WTC11 (cell line): ENCODE measurements at regions not wholly inside any gene's neighbourhood (a gene's known extent, or its start where the extent isn't known, plus 50 kb on each side); places are given as distances from the start of the nearest gene placed in this dataset.

Experiments
- ATAC-seq: fragments of 200-7000 bp; cut with Tn5 transposase; 2 replicates; pipeline ENCODE4 v1.10.0; 2021; ENCODE audit warnings: mild to moderate bottlenecking, moderate library complexity
- CTCF ChIA-PET: fragments of 300-600 bp; sonication (Branson Sonifier 250); formaldehyde crosslinking; loops from one replicate; lab custom pipeline; 2021; ENCODE audit warnings: antibody characterized with exemption; lab: Charles Lee
- POLR2A ChIA-PET: fragments of 350-600 bp; sonication (Branson Sonifier 250); formaldehyde crosslinking; loops from one replicate; lab custom pipeline; 2021; ENCODE audit warnings: antibody characterized with exemption; lab: Charles Lee
- DNase-seq: peaks from one replicate; pipeline ENCODE4 v3.0.0; 2021; ENCODE audit warnings: low spot score
- H3K27ac Mint-ChIP-seq: 2 replicates; pipeline ENCODE4 v1.8.0; 2021; ENCODE audit warnings: mixed read lengths
- H3K27me3 Mint-ChIP-seq: 2 replicates; pipeline ENCODE4 v1.8.0; 2021; ENCODE audit warnings: low read depth, mild to moderate bottlenecking, moderate library complexity, mixed read lengths
- H3K36me3 Mint-ChIP-seq: 2 replicates; pipeline ENCODE4 v1.8.0; 2021; ENCODE audit warnings: mixed read lengths
- H3K4me1 Mint-ChIP-seq: 2 replicates; pipeline ENCODE4 v1.8.0; 2022; ENCODE audit warnings: mixed read lengths
- H3K4me3 Mint-ChIP-seq: 2 replicates; pipeline ENCODE4 v1.8.0; 2021; ENCODE audit warnings: mild to moderate bottlenecking, moderate library complexity, mixed read lengths
- H3K9me3 Mint-ChIP-seq: 2 replicates; pipeline ENCODE4 v1.8.0; 2021; ENCODE audit warnings: mixed read lengths
- CBFB ChIP-seq: sonication (generic); formaldehyde crosslinking; IDR thresholded peaks from 2 replicates; pipeline ENCODE4 v1.8.1; 2022; ENCODE audit warnings: mild to moderate bottlenecking, low read depth, missing genetic modification reagents
- CREB1 ChIP-seq: sonication (generic); formaldehyde crosslinking; IDR thresholded peaks from 2 replicates; pipeline ENCODE4 v1.8.0; 2023; ENCODE audit warnings: mild to moderate bottlenecking, missing genetic modification reagents
- JAZF1 ChIP-seq: fragments of 250-450 bp; sonication (Bioruptor Pico); IDR thresholded peaks from 2 replicates; pipeline ENCODE4 v1.9.0; 2021; ENCODE audit warnings: moderate library complexity, mild to moderate bottlenecking, inconsistent platforms
- KAT7 ChIP-seq: sonication (generic); formaldehyde crosslinking; IDR thresholded peaks from 2 replicates; pipeline ENCODE4 v1.8.1; 2023; ENCODE audit warnings: missing genetic modification reagents, mild to moderate bottlenecking, borderline replicate concordance
- NR2C2 ChIP-seq: sonication (generic); formaldehyde crosslinking; IDR thresholded peaks from 2 replicates; pipeline ENCODE4 v1.8.0; 2022; ENCODE audit warnings: mild to moderate bottlenecking, missing genetic modification reagents
- TEAD4 ChIP-seq: sonication (generic); formaldehyde crosslinking; IDR thresholded peaks from 2 replicates; pipeline ENCODE4 v1.8.0; 2022; ENCODE audit warnings: mild to moderate bottlenecking, missing genetic modification reagents
- ZNF121 ChIP-seq: sonication (generic); formaldehyde crosslinking; IDR thresholded peaks from 2 replicates; pipeline ENCODE4 v1.8.0; 2023; ENCODE audit warnings: missing genetic modification reagents
- ZNF219 ChIP-seq: sonication (generic); formaldehyde crosslinking; IDR thresholded peaks from 2 replicates; pipeline ENCODE4 v1.8.0; 2023; ENCODE audit warnings: missing genetic modification reagents, mild to moderate bottlenecking, borderline replicate concordance
- ZNF232 ChIP-seq: sonication (generic); formaldehyde crosslinking; IDR thresholded peaks from 2 replicates; pipeline ENCODE4 v1.8.0; 2022; ENCODE audit warnings: mild to moderate bottlenecking, missing genetic modification reagents
- ZNF416 ChIP-seq: fragments of 250-450 bp; sonication (Bioruptor Pico); IDR thresholded peaks from 2 replicates; pipeline ENCODE4 v1.9.0; 2021; ENCODE audit warnings: mild to moderate bottlenecking, inconsistent platforms
- TF ChIP-seq, protein P1 (sequence below): sonication (generic); formaldehyde crosslinking; IDR thresholded peaks from 2 replicates; pipeline ENCODE4 v1.8.0; 2022; ENCODE audit warnings: mild to moderate bottlenecking, missing genetic modification reagents
- TF ChIP-seq, protein P2 (sequence below): fragments of 250-450 bp; sonication (Bioruptor Pico); conservative IDR thresholded peaks from 2 replicates; pipeline ENCODE4 v1.9.0; 2021; ENCODE audit warnings: mild to moderate bottlenecking
- TF ChIP-seq, protein P3 (sequence below): sonication (generic); formaldehyde crosslinking; IDR thresholded peaks from 2 replicates; pipeline ENCODE4 v1.8.0; 2023; ENCODE audit warnings: missing genetic modification reagents
- TF ChIP-seq, protein P4 (sequence below): sonication (generic); formaldehyde crosslinking; IDR thresholded peaks from 2 replicates; pipeline ENCODE4 v1.8.1; 2023; ENCODE audit warnings: mild to moderate bottlenecking, missing genetic modification reagents
- TF ChIP-seq, protein P5 (sequence below): fragments of 250-450 bp; sonication (Bioruptor Pico); IDR thresholded peaks from 2 replicates; pipeline ENCODE4 v1.9.0; 2021; ENCODE audit warnings: mild to moderate bottlenecking
- TF ChIP-seq, protein P6 (sequence below): fragments of 250-450 bp; sonication (Bioruptor Pico); IDR thresholded peaks from 2 replicates; pipeline ENCODE4 v1.9.0; 2021; ENCODE audit warnings: mild to moderate bottlenecking
- TF ChIP-seq, protein P7 (sequence below): sonication (generic); formaldehyde crosslinking; IDR thresholded peaks from 2 replicates; pipeline ENCODE4 v1.8.0; 2023; ENCODE audit warnings: missing genetic modification reagents, mild to moderate bottlenecking, borderline replicate concordance

DNA sequence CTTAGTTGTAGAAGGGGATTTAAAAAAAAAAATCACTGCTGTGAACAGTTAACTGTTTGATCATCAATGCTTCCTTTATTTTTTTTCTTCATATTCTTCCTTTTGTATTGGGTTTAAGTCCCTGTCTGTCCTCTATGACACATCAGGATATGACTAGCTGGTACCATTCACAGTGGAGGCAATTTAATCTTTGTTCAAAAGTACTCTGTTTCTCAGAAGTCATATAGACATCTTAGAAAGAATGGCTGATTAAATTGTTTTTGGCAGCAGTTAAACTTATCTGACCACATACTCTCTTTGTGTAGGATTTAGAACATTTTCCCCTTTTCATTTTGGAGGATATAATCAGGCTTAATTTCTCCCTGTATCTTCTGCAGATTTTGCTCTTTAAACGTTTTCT is 807.8 kb upstream of the CDH2 start (continued):
- TF ChIP-seq, protein P1, sequence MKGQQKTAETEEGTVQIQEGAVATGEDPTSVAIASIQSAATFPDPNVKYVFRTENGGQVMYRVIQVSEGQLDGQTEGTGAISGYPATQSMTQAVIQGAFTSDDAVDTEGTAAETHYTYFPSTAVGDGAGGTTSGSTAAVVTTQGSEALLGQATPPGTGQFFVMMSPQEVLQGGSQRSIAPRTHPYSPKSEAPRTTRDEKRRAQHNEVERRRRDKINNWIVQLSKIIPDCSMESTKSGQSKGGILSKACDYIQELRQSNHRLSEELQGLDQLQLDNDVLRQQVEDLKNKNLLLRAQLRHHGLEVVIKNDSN (CRISPR knock-in tag): no peak
- TF ChIP-seq ZNF416 (CRISPR knock-in tag): no peak
- TF ChIP-seq, all 79 proteins: peak for 0

DNA sequence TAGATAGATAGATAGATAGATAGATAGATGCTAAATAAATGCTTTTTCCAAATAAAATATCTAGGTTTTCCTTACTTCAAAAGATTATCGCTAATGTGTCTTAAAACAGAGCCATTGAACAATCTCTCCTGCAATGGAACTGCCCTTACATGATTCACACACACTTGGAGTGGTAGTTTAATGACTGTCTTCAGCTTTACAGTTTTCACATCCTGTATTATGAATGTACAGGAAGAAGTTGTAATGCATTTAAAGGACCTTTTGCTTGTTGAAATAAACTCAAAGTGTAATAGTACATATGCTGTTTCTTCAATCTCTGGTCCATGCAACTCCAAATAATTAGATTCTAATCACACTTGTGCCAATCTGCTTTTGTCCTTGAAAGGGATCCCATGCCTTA is 797.6 kb upstream of the CDH2 start:
- no peak for ATAC-seq
- no peak for DNase-seq

DNA sequence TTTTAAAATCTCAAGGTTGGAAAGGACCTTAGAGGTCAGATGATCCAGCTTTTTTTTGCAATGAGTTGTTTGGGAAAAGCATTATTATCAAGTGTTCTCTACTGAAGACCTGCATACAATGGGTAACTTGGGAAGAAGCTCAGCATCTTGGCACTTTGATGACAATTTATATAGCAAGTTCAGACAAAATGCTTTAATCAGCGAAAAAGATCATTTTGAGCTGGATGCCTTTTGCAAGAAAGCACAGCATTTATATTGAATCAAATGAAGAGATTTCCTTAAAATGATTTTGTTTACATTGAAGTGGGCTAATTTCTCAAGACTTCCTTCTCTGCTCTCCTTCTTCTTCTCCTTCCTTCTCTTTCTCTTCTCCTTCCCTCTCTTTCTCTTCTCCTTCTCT is 796.4 kb upstream of the CDH2 start:
- Mint-ChIP-seq H3K36me3 (no peaks in the 10 kb centered on the region), H3K4me3 (no peak overlapping the region), H3K9me3 (no peaks in the 10 kb centered on the region), H3K4me1 (no peaks in the 10 kb centered on the region), H3K27ac (no peak overlapping the region), H3K27me3 (no peaks in the 10 kb centered on the region)
- ChIA-PET POLR2A (no interaction called here), CTCF (interaction anchor here (2.3 kb wide), 1 partner anchor 11 kb away, joined by 10 read pairs; no protein-coding TSS in a partner anchor)
- DNase-seq (no peak), ATAC-seq (no peak)
- TF ChIP-seq CREB1 (CRISPR knock-in tag) (no peak), ZNF121 (CRISPR knock-in tag) (no peak), ZNF232 (no peak), CBFB (CRISPR knock-in tag) (no peak)
- TF ChIP-seq, protein P2, sequence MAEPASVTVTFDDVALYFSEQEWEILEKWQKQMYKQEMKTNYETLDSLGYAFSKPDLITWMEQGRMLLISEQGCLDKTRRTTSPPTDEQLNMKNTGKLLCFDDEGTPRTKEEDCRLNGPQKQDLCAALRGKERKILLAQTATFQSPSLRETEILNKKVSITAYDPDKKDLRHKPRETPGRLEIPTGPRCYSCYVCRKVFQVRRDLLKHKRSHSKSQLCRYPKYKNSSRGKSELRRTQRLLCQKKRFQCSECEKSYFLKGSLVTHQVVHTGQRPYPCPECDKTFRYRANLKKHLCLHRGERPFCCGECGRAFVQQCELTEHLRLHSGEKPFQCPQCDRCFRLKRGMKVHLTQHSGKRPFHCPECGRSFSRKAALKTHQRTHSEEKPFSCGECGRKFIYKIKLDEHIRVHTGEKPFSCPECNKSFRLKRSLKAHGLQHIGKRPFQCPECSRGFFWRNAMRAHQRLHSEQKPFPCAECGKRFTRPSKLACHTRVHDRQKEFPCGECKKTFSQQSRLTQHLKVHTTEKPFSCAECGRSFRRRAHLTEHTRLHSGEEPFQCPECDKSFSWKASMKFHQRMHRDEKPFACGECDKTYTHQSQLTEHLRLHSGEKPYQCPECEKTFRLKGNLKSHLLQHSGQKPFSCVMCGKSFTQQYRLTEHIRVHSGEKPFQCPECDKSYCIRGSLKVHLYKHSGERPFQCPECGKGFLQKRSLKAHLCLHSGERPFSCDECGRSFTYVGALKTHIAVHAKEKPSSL (CRISPR knock-in tag): no peak
- TF ChIP-seq, protein P3, sequence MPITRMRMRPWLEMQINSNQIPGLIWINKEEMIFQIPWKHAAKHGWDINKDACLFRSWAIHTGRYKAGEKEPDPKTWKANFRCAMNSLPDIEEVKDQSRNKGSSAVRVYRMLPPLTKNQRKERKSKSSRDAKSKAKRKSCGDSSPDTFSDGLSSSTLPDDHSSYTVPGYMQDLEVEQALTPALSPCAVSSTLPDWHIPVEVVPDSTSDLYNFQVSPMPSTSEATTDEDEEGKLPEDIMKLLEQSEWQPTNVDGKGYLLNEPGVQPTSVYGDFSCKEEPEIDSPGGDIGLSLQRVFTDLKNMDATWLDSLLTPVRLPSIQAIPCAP (CRISPR knock-in tag): no peak

More for the DNA sequence above, 797.6 kb upstream of the CDH2 start:
- no peaks in the 10 kb centered on the region for H3K36me3 Mint-ChIP-seq
- no peaks in the 10 kb centered on the region for H3K27me3 Mint-ChIP-seq
- ChIA-PET POLR2A (no interaction called here), CTCF (no interaction called here)
- H3K4me3 Mint-ChIP-seq: no peak overlapping the region
- H3K27ac Mint-ChIP-seq: no peak overlapping the region
- no peaks in the 10 kb centered on the region for H3K4me1 Mint-ChIP-seq
- no peaks in the 10 kb centered on the region for H3K9me3 Mint-ChIP-seq
- TF ChIP-seq JAZF1 (CRISPR knock-in tag) (no peak), ZNF232 (no peak), NR2C2 (CRISPR knock-in tag) (no peak), TEAD4 (CRISPR knock-in tag) (no peak), KAT7 (CRISPR knock-in tag) (no peak), ZNF219 (CRISPR knock-in tag) (no peak)
- TF ChIP-seq, protein P4, sequence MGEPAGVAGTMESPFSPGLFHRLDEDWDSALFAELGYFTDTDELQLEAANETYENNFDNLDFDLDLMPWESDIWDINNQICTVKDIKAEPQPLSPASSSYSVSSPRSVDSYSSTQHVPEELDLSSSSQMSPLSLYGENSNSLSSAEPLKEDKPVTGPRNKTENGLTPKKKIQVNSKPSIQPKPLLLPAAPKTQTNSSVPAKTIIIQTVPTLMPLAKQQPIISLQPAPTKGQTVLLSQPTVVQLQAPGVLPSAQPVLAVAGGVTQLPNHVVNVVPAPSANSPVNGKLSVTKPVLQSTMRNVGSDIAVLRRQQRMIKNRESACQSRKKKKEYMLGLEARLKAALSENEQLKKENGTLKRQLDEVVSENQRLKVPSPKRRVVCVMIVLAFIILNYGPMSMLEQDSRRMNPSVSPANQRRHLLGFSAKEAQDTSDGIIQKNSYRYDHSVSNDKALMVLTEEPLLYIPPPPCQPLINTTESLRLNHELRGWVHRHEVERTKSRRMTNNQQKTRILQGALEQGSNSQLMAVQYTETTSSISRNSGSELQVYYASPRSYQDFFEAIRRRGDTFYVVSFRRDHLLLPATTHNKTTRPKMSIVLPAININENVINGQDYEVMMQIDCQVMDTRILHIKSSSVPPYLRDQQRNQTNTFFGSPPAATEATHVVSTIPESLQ (CRISPR knock-in tag): no peak
- TF ChIP-seq, protein P5, sequence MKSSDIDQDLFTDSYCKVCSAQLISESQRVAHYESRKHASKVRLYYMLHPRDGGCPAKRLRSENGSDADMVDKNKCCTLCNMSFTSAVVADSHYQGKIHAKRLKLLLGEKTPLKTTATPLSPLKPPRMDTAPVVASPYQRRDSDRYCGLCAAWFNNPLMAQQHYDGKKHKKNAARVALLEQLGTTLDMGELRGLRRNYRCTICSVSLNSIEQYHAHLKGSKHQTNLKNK (CRISPR knock-in tag): no peak
- TF ChIP-seq, protein P6, sequence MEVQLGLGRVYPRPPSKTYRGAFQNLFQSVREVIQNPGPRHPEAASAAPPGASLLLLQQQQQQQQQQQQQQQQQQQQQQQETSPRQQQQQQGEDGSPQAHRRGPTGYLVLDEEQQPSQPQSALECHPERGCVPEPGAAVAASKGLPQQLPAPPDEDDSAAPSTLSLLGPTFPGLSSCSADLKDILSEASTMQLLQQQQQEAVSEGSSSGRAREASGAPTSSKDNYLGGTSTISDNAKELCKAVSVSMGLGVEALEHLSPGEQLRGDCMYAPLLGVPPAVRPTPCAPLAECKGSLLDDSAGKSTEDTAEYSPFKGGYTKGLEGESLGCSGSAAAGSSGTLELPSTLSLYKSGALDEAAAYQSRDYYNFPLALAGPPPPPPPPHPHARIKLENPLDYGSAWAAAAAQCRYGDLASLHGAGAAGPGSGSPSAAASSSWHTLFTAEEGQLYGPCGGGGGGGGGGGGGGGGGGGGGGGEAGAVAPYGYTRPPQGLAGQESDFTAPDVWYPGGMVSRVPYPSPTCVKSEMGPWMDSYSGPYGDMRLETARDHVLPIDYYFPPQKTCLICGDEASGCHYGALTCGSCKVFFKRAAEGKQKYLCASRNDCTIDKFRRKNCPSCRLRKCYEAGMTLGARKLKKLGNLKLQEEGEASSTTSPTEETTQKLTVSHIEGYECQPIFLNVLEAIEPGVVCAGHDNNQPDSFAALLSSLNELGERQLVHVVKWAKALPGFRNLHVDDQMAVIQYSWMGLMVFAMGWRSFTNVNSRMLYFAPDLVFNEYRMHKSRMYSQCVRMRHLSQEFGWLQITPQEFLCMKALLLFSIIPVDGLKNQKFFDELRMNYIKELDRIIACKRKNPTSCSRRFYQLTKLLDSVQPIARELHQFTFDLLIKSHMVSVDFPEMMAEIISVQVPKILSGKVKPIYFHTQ: no peak
- TF ChIP-seq, protein P7, sequence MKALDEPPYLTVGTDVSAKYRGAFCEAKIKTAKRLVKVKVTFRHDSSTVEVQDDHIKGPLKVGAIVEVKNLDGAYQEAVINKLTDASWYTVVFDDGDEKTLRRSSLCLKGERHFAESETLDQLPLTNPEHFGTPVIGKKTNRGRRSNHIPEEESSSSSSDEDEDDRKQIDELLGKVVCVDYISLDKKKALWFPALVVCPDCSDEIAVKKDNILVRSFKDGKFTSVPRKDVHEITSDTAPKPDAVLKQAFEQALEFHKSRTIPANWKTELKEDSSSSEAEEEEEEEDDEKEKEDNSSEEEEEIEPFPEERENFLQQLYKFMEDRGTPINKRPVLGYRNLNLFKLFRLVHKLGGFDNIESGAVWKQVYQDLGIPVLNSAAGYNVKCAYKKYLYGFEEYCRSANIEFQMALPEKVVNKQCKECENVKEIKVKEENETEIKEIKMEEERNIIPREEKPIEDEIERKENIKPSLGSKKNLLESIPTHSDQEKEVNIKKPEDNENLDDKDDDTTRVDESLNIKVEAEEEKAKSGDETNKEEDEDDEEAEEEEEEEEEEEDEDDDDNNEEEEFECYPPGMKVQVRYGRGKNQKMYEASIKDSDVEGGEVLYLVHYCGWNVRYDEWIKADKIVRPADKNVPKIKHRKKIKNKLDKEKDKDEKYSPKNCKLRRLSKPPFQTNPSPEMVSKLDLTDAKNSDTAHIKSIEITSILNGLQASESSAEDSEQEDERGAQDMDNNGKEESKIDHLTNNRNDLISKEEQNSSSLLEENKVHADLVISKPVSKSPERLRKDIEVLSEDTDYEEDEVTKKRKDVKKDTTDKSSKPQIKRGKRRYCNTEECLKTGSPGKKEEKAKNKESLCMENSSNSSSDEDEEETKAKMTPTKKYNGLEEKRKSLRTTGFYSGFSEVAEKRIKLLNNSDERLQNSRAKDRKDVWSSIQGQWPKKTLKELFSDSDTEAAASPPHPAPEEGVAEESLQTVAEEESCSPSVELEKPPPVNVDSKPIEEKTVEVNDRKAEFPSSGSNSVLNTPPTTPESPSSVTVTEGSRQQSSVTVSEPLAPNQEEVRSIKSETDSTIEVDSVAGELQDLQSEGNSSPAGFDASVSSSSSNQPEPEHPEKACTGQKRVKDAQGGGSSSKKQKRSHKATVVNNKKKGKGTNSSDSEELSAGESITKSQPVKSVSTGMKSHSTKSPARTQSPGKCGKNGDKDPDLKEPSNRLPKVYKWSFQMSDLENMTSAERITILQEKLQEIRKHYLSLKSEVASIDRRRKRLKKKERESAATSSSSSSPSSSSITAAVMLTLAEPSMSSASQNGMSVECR (CRISPR knock-in tag): no peak
